Erythroblast (primary cell): ENCODE measurements at regions not wholly inside any gene's neighbourhood (a gene's known extent, or its start where the extent isn't known, plus 50 kb on each side); places are given as distances from the start of the nearest gene placed in this dataset.

Experiments used
- GATA1 ChIP-seq: IDR thresholded peaks from 2 replicates; pipeline ENCODE4 v1.6.1; 2011; ENCODE audit warnings: low read depth, mild to moderate bottlenecking, control low read depth, low read length, moderate library complexity
- POLR2A ChIP-seq: IDR thresholded peaks from 2 replicates; pipeline ENCODE4 v1.6.1; 2011; ENCODE audit warnings: mild to moderate bottlenecking, low read length

DNA sequence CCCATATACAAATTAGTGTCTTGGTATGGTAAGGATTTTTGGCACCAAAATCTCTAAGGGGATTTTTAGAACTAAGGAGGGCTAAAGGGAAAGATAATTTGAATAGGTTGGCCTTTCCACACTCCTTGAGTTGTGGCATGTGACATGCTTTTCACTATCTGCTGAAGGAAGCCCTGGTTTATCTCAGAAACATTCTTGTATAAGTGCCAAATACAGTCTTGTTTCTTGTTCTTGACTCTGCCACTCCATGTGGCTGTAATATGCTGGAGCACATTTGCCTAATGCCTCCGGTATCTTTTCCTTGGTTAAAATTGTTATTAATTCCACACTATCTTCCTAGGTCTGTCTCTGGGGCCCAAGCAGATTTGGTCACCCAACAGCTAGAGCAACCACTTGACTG lies 457.0 kb downstream of the USP25 start:
- TF ChIP-seq POLR2A = no peak
- TF ChIP-seq GATA1 = no peak
